ENCODE measurements at regions not wholly inside any gene's neighbourhood (a gene's known extent, or its start where the extent isn't known, plus 50 kb on each side); places are given as distances from the start of the nearest gene placed in this dataset.

DNA sequence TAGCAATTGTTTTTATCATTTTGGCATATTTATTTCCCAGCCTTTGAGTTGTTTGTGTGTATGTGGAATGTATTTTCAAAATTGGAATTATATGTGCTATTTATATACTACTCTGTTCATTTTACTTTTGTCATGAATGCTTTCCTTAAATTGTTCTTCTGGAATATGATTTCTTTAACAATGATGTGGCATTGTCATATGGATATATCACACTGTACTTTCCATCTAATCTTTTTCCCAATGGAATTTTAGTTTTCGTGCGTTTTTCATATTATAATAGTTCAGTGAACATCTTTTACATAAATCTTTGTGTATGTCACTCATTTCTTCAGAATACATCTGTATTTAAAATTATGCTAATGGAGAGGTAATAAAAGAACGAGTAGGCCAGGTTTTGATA lies 980.1 kb upstream of the WWC1 start:
- Histone ChIP-seq H3K27ac (ENCODE audit: low read depth, low read length) (no peak overlapping the region), H3K27me3 (ENCODE audit: insufficient read depth, low read length) (no peaks in the 10 kb centered on the region), H3K4me3 (ENCODE audit: insufficient read depth, low read length) (no peak overlapping the region), H2AFZ (ENCODE audit: low read length) (no peak overlapping the region), H3K4me1 (ENCODE audit: insufficient read depth, low read length) (no peaks in the 10 kb centered on the region), H4K20me1 (ENCODE audit: insufficient read depth, low read length) (no peaks in the 10 kb centered on the region), H3K4me2 (ENCODE audit: insufficient read depth, low read length) (no peak overlapping the region), H3K36me3 (ENCODE audit: insufficient read depth, low read length) (no peaks in the 10 kb centered on the region), H3K9me3 (ENCODE audit: low read depth, low read length) (no peaks in the 10 kb centered on the region), H3K79me2 (ENCODE audit: insufficient read depth, low read length) (no peaks in the 10 kb centered on the region)
- DNase-seq (ENCODE audit: insufficient read length, low spot score, missing footprints): no peak
- TF ChIP-seq, protein P1, sequence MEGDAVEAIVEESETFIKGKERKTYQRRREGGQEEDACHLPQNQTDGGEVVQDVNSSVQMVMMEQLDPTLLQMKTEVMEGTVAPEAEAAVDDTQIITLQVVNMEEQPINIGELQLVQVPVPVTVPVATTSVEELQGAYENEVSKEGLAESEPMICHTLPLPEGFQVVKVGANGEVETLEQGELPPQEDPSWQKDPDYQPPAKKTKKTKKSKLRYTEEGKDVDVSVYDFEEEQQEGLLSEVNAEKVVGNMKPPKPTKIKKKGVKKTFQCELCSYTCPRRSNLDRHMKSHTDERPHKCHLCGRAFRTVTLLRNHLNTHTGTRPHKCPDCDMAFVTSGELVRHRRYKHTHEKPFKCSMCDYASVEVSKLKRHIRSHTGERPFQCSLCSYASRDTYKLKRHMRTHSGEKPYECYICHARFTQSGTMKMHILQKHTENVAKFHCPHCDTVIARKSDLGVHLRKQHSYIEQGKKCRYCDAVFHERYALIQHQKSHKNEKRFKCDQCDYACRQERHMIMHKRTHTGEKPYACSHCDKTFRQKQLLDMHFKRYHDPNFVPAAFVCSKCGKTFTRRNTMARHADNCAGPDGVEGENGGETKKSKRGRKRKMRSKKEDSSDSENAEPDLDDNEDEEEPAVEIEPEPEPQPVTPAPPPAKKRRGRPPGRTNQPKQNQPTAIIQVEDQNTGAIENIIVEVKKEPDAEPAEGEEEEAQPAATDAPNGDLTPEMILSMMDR (IDR thresholded peaks at IDR 0.05; ENCODE audit: extremely low read depth, low read depth, low read length): no peak

DNA sequence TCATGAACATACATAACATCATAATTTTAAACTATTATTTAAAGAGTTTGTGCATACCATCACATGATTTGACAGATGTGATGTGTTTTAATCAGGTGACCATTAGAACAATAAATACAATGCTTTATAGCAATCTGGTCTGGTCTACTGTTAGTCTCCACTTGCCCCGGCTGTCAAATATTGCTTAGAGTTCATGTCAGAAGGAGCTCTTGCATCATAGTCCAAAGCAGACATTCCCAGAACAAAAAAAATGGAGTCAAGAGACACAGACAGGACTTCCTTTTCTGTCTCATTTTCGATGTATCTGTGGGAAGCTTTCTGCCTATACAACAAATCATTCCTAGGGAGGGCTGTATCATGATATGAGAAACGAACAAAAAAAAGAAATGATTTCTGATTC lies 979.2 kb upstream of the WWC1 start:
- no peak for DNase-seq (ENCODE audit: insufficient read length, low spot score, missing footprints)
- no peaks in the 10 kb centered on the region for H3K9me3 ChIP-seq (ENCODE audit: low read depth, low read length)
- H3K4me1 ChIP-seq (ENCODE audit: insufficient read depth, low read length): no peaks in the 10 kb centered on the region
- TF ChIP-seq, protein P1 (IDR thresholded peaks at IDR 0.05; ENCODE audit: extremely low read depth, low read depth, low read length): no peak
- H3K27ac ChIP-seq (ENCODE audit: low read depth, low read length): no peak overlapping the region
- no peak overlapping the region for H3K4me2 ChIP-seq (ENCODE audit: insufficient read depth, low read length)
- H3K27me3 ChIP-seq (ENCODE audit: insufficient read depth, low read length): no peaks in the 10 kb centered on the region
- no peaks in the 10 kb centered on the region for H4K20me1 ChIP-seq (ENCODE audit: insufficient read depth, low read length)
- no peaks in the 10 kb centered on the region for H3K79me2 ChIP-seq (ENCODE audit: insufficient read depth, low read length)
- no peak overlapping the region for H3K4me3 ChIP-seq (ENCODE audit: insufficient read depth, low read length)
- H2AFZ ChIP-seq (ENCODE audit: low read length): no peak overlapping the region
- H3K36me3 ChIP-seq (ENCODE audit: insufficient read depth, low read length): no peaks in the 10 kb centered on the region

DNA sequence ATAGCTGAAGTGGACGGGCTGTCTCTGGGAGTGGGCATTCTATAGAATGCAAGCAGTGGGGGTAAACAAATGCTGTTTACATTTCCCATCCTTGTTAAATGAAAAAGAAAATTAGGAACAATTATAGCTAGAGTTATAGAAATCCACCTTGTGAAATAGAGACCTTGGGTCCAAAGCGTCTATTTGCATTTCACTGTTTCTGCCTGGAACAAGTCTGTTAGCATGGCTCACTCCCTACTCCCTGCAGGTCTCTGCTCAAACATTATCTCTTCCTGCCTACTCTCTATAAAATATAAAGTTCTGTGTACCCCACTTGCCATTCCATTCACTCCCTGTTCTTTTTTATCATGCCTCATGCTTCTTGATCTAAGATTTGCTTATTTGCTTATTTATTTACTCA lies 975.7 kb upstream of the WWC1 start:
- H2AFZ ChIP-seq (ENCODE audit: low read length): no peak overlapping the region
- no peak overlapping the region for H3K4me3 ChIP-seq (ENCODE audit: insufficient read depth, low read length)
- no peaks in the 10 kb centered on the region for H3K36me3 ChIP-seq (ENCODE audit: insufficient read depth, low read length)

DNA sequence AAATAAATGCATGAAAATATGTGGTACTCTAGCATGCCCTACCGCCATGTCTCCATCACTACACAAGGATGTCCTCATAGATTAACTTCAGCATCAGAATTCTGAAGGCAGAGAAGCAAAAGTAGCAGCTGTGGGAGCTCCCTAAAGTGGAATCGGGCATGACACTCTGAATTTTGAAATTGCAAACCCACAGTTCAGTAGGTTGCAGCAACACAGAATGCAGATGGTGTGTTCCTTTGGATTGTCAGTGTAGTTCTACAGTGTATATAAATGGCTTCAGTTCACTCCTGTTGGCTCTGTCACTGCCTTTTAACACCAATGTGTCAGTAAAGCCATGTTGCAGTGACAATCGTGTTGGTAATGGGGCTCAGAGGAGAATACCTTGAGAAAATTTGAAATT lies 973.6 kb upstream of the WWC1 start:
- TF ChIP-seq, protein P1 (IDR thresholded peaks at IDR 0.05; ENCODE audit: extremely low read depth, low read depth, low read length): no peak
- Histone ChIP-seq H3K4me3 (ENCODE audit: insufficient read depth, low read length) (no peak overlapping the region), H4K20me1 (ENCODE audit: insufficient read depth, low read length) (no peaks in the 10 kb centered on the region), H3K27ac (ENCODE audit: low read depth, low read length) (no peak overlapping the region), H2AFZ (ENCODE audit: low read length) (no peak overlapping the region), H3K79me2 (ENCODE audit: insufficient read depth, low read length) (no peaks in the 10 kb centered on the region), H3K9me3 (ENCODE audit: low read depth, low read length) (no peaks in the 10 kb centered on the region), H3K36me3 (ENCODE audit: insufficient read depth, low read length) (no peaks in the 10 kb centered on the region), H3K4me1 (ENCODE audit: insufficient read depth, low read length) (no peaks in the 10 kb centered on the region), H3K4me2 (ENCODE audit: insufficient read depth, low read length) (no peak overlapping the region), H3K27me3 (ENCODE audit: insufficient read depth, low read length) (no peaks in the 10 kb centered on the region)
- no peak for DNase-seq (ENCODE audit: insufficient read length, low spot score, missing footprints)

More for the DNA sequence above, 975.7 kb upstream of the WWC1 start:
- Histone ChIP-seq H3K4me1 (ENCODE audit: insufficient read depth, low read length) (no peaks in the 10 kb centered on the region), H3K27ac (ENCODE audit: low read depth, low read length) (no peak overlapping the region), H4K20me1 (ENCODE audit: insufficient read depth, low read length) (no peaks in the 10 kb centered on the region), H3K27me3 (ENCODE audit: insufficient read depth, low read length) (no peaks in the 10 kb centered on the region), H3K9me3 (ENCODE audit: low read depth, low read length) (no peaks in the 10 kb centered on the region), H3K4me2 (ENCODE audit: insufficient read depth, low read length) (no peak overlapping the region), H3K79me2 (ENCODE audit: insufficient read depth, low read length) (no peaks in the 10 kb centered on the region)
- TF ChIP-seq, protein P1 (IDR thresholded peaks at IDR 0.05; ENCODE audit: extremely low read depth, low read depth, low read length): no peak
- DNase-seq (ENCODE audit: insufficient read length, low spot score, missing footprints): no peak
